GM21423 (cell line): ENCODE measurements at regions not wholly inside any gene's neighbourhood (a gene's known extent, or its start where the extent isn't known, plus 50 kb on each side); places are given as distances from the start of the nearest gene placed in this dataset.
A peak's percentile ranks its signal among the peaks of the same experiment; 100 is the strongest.

Source experiments
- ATAC-seq: cut with Tn5 transposase; IDR thresholded peaks from one replicate; pipeline ENCODE4 v1.9.1; 2021; ENCODE audit warnings: mild to moderate bottlenecking, moderate library complexity; ENCODE audit not compliant: unreplicated experiment

DNA sequence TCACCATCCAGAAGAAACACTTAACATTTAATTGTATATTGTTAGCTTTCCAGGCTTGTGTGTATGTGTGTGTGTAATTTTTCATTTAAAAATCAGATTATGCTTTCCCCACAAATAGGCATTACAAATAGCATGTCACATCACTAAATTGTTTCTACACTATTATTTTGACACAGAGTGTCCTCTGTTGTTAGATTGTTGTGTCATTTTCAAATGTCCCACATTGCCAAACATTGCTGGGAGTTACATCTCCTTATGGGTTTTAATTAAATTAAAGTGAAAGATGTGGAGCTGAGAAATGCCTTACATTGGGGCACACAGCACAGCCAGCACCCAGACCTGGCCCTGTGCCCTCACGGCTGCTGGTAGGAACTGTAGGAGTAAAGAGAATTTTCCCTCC lies 295.6 kb downstream of the ZEB1 start:
- no peak for ATAC-seq

- no peak for ATAC-seq
Observed at GRCh38 chr10:31612082-31612481, 293.1 kb downstream of the ZEB1 start.

DNA sequence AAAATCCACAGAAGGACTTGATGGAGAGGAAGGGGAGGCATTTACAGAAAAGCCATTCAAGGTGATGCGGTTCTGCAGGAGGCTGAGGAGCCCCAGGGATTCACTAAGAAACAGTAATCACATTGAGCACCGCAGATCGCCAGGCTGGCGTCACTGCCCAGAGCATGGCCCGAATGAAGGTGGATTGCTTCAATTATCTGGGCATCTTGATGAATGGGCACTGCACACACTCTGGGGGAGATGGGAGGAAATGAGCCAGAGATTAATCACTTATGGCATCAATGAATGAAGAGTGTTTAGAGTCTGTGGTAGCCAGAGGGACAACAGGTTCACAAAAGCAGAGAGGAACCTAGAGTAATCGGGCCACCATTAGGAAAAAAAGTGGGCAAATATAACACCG lies 292.1 kb downstream of the ZEB1 start:
- ATAC-seq, result no peak

GRCh38 chr10:31607481-31607880 lies 288.5 kb downstream of the ZEB1 start:
- no peak for ATAC-seq

- no peak for ATAC-seq
Observed at GRCh38 chr10:31606841-31607240, 287.8 kb downstream of the ZEB1 start.

GRCh38 chr10:31605861-31606525 lies 287.0 kb downstream of the ZEB1 start:
- ATAC-seq, result no peak

DNA sequence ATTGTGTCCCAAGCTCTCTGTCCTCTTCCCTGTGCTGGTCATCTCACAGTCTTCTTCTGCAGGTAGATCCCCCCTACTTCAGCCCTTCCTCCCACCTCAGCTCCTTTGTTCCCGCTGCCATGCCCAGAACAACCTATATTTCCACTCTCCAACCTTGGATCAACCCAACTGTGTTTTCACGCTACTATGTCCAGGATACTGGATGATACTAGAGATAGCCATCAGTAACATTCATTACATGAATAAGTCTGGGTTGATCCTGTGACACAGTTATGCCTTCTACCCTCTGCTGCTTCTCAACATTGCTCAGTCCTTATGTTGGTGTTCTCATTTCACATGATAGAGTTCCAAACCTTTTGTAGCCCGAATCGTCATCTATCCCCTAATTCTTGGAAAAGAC lies 286.4 kb downstream of the ZEB1 start:
- ATAC-seq, result no peak

GRCh38 chr10:31604646-31605170 lies 285.7 kb downstream of the ZEB1 start:
- no peak for ATAC-seq

- ATAC-seq, result no peak
Observed at GRCh38 chr10:31604096-31604495, 285.1 kb downstream of the ZEB1 start.

DNA sequence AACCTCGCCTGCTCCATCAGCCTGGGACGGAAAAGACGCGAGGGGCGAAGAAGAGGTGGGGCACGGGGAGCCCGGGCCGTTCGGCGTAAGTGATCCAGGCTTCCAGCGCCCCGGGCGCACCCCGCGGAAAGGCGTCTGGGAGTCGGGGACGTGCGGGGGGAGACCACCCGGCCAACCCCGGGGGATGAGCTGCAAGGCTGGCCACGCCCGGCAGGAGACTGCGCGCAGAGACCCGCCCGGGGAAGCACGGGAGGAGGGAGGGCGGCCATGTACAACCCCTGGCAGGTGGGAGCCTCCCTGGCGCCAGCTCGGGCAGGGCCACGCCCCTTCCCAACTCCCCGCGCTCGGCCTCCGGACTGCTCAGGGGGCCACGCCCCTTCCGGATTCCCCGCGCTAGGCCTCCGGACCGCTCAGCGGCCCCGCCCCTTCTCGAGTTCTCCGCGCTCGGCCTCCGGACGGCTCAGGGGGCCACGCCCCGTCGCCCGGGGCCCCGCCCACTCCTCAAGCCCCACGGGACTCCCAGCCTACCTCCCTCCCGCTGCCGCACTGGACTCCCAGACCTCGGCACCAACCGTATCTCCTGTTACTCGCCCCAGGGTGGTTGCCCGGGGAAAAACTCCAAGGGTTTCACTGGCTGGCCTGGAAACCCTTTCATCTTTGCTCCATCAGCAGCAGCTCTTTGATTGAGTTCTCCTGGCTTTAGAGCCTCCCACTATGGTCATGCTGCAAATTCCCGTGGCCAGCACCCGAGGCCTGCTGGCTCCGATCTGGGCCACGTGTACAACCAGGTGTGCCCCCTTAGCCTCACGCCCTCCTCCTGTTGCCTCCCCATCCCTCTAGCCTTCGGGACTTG lies 284.4 kb downstream of the ZEB1 start:
- peak; percentile 99 for ATAC-seq

DNA sequence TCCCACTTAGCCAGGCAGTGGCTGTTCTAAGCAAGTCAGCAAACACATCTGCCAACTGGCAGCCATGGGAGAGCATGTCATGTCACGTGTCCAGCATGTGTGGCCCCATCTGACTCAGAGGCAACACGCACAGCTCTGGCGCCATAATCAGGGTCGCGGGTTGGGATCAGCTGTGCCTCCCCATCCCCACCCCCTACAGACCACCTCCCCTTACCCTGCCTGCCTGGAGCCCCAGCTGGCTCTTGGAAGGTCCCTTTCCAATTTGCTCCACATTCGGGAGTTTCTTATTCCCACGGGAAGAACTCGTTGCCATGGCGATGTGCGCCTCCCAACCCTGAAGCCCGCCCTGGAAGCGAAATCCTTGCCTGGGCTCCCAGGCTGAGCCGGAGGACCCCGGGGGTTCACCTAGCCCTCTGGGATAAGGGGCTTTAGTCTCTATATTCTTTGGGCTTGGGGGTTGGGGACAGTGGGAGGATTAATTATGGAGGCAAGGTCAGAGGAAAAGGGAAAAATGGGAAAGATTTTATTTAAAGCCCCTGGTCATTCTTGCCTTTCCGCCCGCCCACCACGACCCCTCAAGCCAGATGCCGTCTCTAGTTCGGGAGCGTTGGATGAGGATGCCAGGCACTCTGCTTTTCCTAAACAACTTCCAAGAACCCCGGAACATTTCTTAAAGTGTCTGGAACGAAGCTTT lies 283.7 kb downstream of the ZEB1 start:
- ATAC-seq, result no peak

GRCh38 chr10:31601136-31601535 lies 282.1 kb downstream of the ZEB1 start:
- ATAC-seq, result no peak

GRCh38 chr10:31599626-31600504 lies 280.8 kb downstream of the ZEB1 start:
- no peak for ATAC-seq

- ATAC-seq, result no peak
Observed at GRCh38 chr10:31596765-31597164, 277.7 kb downstream of the ZEB1 start.

DNA sequence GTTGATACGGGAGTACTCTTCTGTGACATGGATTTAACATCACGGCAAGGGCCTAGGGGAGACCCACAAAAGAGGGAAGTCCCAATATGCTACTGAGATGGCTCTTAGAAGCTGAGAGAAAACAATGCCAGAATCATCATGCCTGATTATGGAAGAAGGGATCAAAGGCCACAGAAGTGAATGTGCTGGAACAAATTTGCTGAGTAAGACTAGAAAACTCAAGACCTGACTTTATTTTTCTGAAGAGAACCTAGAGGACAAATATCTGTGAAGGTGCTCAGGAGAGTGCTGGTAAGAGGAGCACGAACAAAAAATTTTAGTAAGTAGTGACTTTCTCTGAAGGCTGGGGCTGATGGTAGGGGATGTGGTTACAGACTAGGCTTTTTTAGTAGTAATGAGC lies 277.0 kb downstream of the ZEB1 start:
- no peak for ATAC-seq

DNA sequence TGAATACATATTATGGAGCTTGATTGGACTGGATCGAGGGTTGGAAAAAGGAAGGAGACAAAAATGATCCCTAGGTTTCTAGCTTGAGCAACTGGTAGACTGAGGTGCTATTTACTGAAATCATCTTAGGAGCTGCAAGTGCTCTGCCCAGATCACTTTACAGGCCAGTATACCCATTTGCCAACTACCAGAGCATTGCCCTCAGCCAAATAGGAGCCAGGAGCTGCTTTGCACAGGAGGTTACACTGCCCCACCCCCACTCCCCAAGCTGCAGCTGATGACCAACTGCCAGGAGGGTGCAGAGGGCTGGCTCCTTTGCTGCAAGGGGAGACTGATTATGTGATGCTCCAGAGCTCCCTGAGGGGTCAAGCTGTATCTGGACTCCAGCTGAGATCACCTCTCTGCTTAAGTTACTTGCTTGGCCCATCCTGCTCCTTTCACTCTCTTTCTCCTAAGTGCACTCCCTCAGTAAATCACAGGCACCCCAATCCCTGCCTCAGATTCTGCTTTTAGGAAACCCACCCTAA lies 275.4 kb downstream of the ZEB1 start:
- ATAC-seq, result no peak

DNA sequence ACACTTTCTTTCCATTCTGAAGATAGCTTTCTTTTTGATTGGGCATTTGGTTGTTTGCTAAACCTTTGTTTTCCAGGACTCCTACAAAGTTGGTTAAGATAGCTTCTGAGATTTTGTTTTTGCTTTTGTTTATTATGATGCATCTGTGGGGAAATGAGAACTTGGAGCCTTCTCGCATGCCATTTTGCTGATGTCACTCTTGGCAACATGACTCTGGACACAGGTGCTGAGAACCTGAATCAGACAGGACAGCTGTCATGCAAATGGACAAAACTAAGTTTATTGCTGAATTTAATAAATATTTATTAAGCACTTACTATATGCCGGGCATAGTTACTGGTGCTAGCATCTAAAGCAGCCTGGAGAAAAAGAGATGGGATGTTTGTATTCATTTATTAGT lies 274.1 kb downstream of the ZEB1 start:
- no peak for ATAC-seq

GRCh38 chr10:31591569-31591968 lies 272.6 kb downstream of the ZEB1 start:
- no peak for ATAC-seq

DNA sequence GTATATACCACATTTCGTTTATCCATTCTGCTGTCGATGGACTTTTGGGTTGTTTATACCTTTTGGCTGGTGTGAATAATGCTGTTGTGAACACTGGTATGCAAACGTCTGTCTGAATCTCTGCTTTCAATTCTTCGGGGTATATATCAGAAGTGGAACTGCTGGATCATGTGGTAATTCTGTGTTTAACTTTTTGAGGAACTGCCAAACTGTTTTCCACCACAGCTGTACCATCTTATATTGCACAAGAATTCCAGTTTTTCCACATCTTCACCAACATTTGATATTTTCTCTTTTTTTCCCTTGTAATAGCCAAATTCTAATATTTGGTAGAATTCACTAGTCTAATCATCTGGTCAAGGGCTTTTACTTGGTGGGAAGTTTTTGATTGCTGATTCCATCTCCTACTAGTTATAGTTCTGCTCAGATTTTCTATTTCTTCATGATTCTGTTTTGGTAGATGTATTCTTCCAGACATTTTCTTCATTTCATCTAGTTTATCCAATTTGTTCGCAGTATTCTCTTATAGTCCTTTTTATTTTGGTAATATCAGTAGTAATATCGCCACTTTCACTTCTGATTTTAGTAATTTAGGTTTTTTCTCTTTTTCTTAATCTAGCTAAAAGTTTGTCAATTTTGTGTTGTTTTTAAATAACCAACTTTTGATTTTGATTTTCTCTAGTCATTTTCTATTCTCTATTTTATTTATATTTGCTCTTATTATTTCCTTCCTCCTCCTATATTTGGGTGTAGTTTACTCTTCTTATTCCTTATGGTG lies 271.2 kb downstream of the ZEB1 start:
- no peak for ATAC-seq

DNA sequence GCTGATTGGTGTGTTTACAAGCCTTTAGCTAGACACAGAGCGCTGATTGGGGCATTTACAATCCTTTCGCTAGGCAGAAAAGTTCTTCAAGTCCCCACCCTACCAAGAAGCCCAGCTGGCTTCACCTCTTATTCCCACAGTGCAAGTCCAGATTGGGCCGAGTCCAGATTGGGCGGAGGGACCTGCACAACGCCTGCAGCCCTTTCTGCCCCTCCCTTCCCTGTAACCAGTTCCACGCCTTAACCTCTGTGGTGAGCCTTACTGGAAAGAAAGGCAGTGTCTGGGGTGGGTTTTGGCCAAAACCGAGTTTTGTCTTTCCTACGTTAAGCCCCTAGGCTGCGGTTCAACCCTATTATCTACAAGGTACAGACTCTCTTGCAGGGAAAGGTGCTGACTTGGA lies 268.7 kb downstream of the ZEB1 start:
- ATAC-seq, result no peak
